ENCODE measurements at regions not wholly inside any gene's neighbourhood (a gene's known extent, or its start where the extent isn't known, plus 50 kb on each side); places are given as distances from the start of the nearest gene placed in this dataset.

DNA sequence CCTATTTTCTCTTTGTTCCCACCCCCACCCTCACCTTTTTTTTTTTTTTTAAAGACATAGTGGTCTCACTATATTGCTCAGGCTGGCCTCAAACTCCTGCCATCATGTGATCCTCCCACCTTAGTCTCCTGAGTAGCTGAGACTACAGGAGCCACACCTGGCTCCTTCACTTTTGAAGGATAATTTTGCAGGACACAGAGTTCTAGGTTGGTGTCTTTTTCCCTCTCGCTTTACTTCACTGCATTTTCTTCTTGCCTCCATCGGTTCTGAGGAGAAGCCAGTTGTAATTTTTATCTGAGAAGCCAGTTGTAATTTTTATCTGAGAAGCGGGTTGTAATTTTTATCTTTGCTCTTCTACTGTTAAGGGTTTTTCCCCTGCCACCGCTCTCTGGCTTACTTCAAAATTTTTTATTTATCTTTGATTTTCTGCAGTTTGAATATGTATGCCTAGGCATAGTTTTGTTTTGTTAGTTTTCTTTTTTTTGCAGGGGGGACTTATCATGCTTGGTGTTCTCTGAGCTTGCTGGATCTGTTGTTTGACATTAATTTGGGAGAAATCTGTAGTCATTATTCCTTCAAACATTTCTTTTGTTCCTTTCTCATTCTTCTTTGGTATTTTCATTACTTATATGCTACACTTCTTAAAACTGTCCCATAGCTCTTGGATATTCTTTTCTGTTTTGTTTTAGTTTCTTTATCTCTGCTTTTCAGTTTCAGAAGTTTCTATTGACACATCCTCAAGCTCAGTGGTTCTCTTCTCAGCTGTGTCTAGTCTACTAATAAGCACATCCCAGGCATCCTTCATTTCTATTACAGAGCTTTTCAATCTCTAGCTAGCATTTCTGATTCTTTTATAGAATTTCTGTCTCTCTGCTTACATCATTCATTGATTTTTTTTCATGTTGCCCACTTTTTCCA lies 148.2 kb upstream of the CHD1 start:
- H3K27ac Mint-ChIP-seq (ENCODE audit: unreplicated experiment) = no peak overlapping the region
- Histone ChIP-seq H3K4me3 (ENCODE audit: low read depth, low read length) (no peak overlapping the region), H3K4me1 (no peaks in the 10 kb centered on the region), H3K27me3 (replicated peaks; ENCODE audit: control insufficient read depth, insufficient read depth, low read length) (no peaks in the 10 kb centered on the region), H3K36me3 (ENCODE audit: control insufficient read depth, insufficient read depth, low read length) (no peaks in the 10 kb centered on the region), H3K9me3 (0 out of 2 replicates have a peak, but pooled peaks cover 5% of the 10 kb centered on the region)
- H3K9me3 Mint-ChIP-seq (ENCODE audit: unreplicated experiment) = no peaks in the 10 kb centered on the region
- peaks cover 7% of the 10 kb centered on the region for H3K27me3 Mint-ChIP-seq (ENCODE audit: insufficient read depth, unreplicated experiment)
- TF ChIP-seq, protein P1, sequence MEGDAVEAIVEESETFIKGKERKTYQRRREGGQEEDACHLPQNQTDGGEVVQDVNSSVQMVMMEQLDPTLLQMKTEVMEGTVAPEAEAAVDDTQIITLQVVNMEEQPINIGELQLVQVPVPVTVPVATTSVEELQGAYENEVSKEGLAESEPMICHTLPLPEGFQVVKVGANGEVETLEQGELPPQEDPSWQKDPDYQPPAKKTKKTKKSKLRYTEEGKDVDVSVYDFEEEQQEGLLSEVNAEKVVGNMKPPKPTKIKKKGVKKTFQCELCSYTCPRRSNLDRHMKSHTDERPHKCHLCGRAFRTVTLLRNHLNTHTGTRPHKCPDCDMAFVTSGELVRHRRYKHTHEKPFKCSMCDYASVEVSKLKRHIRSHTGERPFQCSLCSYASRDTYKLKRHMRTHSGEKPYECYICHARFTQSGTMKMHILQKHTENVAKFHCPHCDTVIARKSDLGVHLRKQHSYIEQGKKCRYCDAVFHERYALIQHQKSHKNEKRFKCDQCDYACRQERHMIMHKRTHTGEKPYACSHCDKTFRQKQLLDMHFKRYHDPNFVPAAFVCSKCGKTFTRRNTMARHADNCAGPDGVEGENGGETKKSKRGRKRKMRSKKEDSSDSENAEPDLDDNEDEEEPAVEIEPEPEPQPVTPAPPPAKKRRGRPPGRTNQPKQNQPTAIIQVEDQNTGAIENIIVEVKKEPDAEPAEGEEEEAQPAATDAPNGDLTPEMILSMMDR (IDR thresholded peaks at IDR 0.05; ENCODE audit: insufficient read depth in 1 of 2, low read depth in 1 of 2, low read length in 1 of 2, severe bottlenecking in 1 of 2, unreplicated experiment in 1 of 2) = no peak
- ChIA-PET POLR2A (no interaction called here), CTCF (no interaction called here)
- intact Hi-C loops (cut with micrococcal nuclease; ENCODE audit: unreplicated experiment) = no loop called here
- no peak for DNase-seq
- no peaks in the 10 kb centered on the region for H3K4me1 Mint-ChIP-seq (ENCODE audit: low read depth, unreplicated experiment)
- H3K4me3 Mint-ChIP-seq (ENCODE audit: unreplicated experiment) = no peak overlapping the region
- H3K36me3 Mint-ChIP-seq (ENCODE audit: insufficient read depth, unreplicated experiment) = no peaks in the 10 kb centered on the region
- BruUV-seq (replicated peaks) = no TSS peak

- no peaks in the 10 kb centered on the region for H3K4me1 ChIP-seq
- ChIA-PET POLR2A (no interaction called here), CTCF (no interaction called here)
- H3K27me3 ChIP-seq (replicated peaks; ENCODE audit: control insufficient read depth, insufficient read depth, low read length) = no peaks in the 10 kb centered on the region
- intact Hi-C loops (cut with micrococcal nuclease; ENCODE audit: unreplicated experiment) = no loop called here
- Mint-ChIP-seq H3K4me1 (ENCODE audit: low read depth, unreplicated experiment) (no peaks in the 10 kb centered on the region), H3K4me3 (ENCODE audit: unreplicated experiment) (no peak overlapping the region), H3K27ac (ENCODE audit: unreplicated experiment) (no peak overlapping the region), H3K36me3 (ENCODE audit: insufficient read depth, unreplicated experiment) (no peaks in the 10 kb centered on the region), H3K27me3 (ENCODE audit: insufficient read depth, unreplicated experiment) (peaks cover 12% of the 10 kb centered on the region), H3K9me3 (ENCODE audit: unreplicated experiment) (no peaks in the 10 kb centered on the region)
- DNase-seq = no peak
- H3K4me3 ChIP-seq (ENCODE audit: low read depth, low read length) = no peak overlapping the region
- H3K9me3 ChIP-seq = 0 out of 2 replicates have a peak, but pooled peaks cover 5% of the 10 kb centered on the region
- H3K36me3 ChIP-seq (ENCODE audit: control insufficient read depth, insufficient read depth, low read length) = no peaks in the 10 kb centered on the region
- BruUV-seq (replicated peaks) = no TSS peak
- TF ChIP-seq, protein P1 (IDR thresholded peaks at IDR 0.05; ENCODE audit: insufficient read depth in 1 of 2, low read depth in 1 of 2, low read length in 1 of 2, severe bottlenecking in 1 of 2, unreplicated experiment in 1 of 2) = no peak
Measured at GRCh38 chr5:99072846-99073245, 144.0 kb upstream of the CHD1 start.

- Mint-ChIP-seq H3K27ac (ENCODE audit: unreplicated experiment) (no peak overlapping the region), H3K27me3 (ENCODE audit: insufficient read depth, unreplicated experiment) (peaks cover 12% of the 10 kb centered on the region), H3K4me3 (ENCODE audit: unreplicated experiment) (no peak overlapping the region), H3K4me1 (ENCODE audit: low read depth, unreplicated experiment) (no peaks in the 10 kb centered on the region), H3K9me3 (ENCODE audit: unreplicated experiment) (no peaks in the 10 kb centered on the region), H3K36me3 (ENCODE audit: insufficient read depth, unreplicated experiment) (no peaks in the 10 kb centered on the region)
- Histone ChIP-seq H3K4me3 (ENCODE audit: low read depth, low read length) (no peak overlapping the region), H3K27me3 (replicated peaks; ENCODE audit: control insufficient read depth, insufficient read depth, low read length) (no peaks in the 10 kb centered on the region), H3K9me3 (0 out of 2 replicates have a peak, but pooled peaks cover 5% of the 10 kb centered on the region), H3K36me3 (ENCODE audit: control insufficient read depth, insufficient read depth, low read length) (no peaks in the 10 kb centered on the region), H3K4me1 (no peaks in the 10 kb centered on the region)
- no peak for DNase-seq
- ChIA-PET CTCF (no interaction called here), POLR2A (no interaction called here)
- intact Hi-C loops (cut with micrococcal nuclease; ENCODE audit: unreplicated experiment) = no loop called here
- TF ChIP-seq, protein P1 (IDR thresholded peaks at IDR 0.05; ENCODE audit: insufficient read depth in 1 of 2, low read depth in 1 of 2, low read length in 1 of 2, severe bottlenecking in 1 of 2, unreplicated experiment in 1 of 2) = no peak
- BruUV-seq (replicated peaks) = no TSS peak
Measured at GRCh38 chr5:99070822-99071221, 142.0 kb upstream of the CHD1 start.
